GM23338 (cell line): ENCODE measurements at regions not wholly inside any gene's neighbourhood (a gene's known extent, or its start where the extent isn't known, plus 50 kb on each side); places are given as distances from the start of the nearest gene placed in this dataset.

Experiments
- ATAC-seq: fragments of 200-7000 bp; cut with Tn5 transposase; 3 replicates; pipeline ENCODE4 v1.9.1; 2020
- DNase-seq: peaks from one replicate; pipeline ENCODE4 v3.0.0-alpha.2; 2015; ENCODE audit warnings: low spot score
- H2AFZ ChIP-seq: fragments of 200-600 bp; sonication (generic); 2 replicates; pipeline ENCODE4 v1.8.0; 2016; ENCODE audit warnings: antibody characterized with exemption, mild to moderate bottlenecking, moderate library complexity
- H3F3A ChIP-seq: fragments of 200-600 bp; sonication (generic); replicated peaks from 2 replicates; pipeline ENCODE4 v1.8.0; 2017; ENCODE audit warnings: antibody characterized with exemption, mixed run types, low read depth
- H3K27ac ChIP-seq: fragments of 200-600 bp; sonication (generic); 2 replicates; pipeline ENCODE4 v1.6.1; 2016; ENCODE audit warnings: low read depth
- H3K27me3 ChIP-seq: fragments of 200-600 bp; sonication (generic); 2 replicates; pipeline ENCODE4 v1.8.0; 2016; ENCODE audit warnings: mild to moderate bottlenecking, mixed run types, moderate library complexity; ENCODE audit not compliant: insufficient read depth
- H3K36me3 ChIP-seq: fragments of 200-600 bp; sonication (generic); 2 replicates; pipeline ENCODE4 v1.8.0; 2016; ENCODE audit warnings: mild to moderate bottlenecking; ENCODE audit not compliant: insufficient read depth
- H3K4me1 ChIP-seq: fragments of 200-600 bp; sonication (generic); 2 replicates; pipeline ENCODE4 v1.8.0; 2016; ENCODE audit warnings: mild to moderate bottlenecking, moderate library complexity; ENCODE audit not compliant: insufficient read depth
- H3K4me2 ChIP-seq: fragments of 200-600 bp; sonication (generic); 2 replicates; pipeline ENCODE4 v1.7.1; 2017; ENCODE audit warnings: mixed run types
- H3K4me3 ChIP-seq: fragments of 200-600 bp; sonication (generic); 2 replicates; pipeline ENCODE4 v1.6.1; 2016; ENCODE audit warnings: mixed run types
- H3K79me2 ChIP-seq: fragments of 200-600 bp; sonication (generic); replicated peaks from 2 replicates; pipeline ENCODE4 v1.8.0; 2017; ENCODE audit warnings: mild to moderate bottlenecking; ENCODE audit not compliant: insufficient read depth
- H3K9me2 ChIP-seq: fragments of 200-600 bp; sonication (generic); 2 replicates; pipeline ENCODE4 v1.8.0; 2017; ENCODE audit not compliant: insufficient read depth
- H4K20me1 ChIP-seq: fragments of 200-600 bp; sonication (generic); replicated peaks from 2 replicates; pipeline ENCODE4 v1.8.0; 2017; ENCODE audit warnings: mild to moderate bottlenecking; ENCODE audit not compliant: insufficient read depth
- H3K27ac Mint-ChIP-seq: 2 replicates; pipeline ENCODE4 v1.8.0; 2020; ENCODE audit warnings: inconsistent platforms, mild to moderate bottlenecking, moderate library complexity, mixed read lengths
- H3K27me3 Mint-ChIP-seq: 3 replicates; pipeline ENCODE4 v1.8.0; 2022; ENCODE audit warnings: low read depth, mild to moderate bottlenecking, moderate library complexity, mixed read lengths, inconsistent platforms; ENCODE audit not compliant: insufficient read depth, poor library complexity
- H3K36me3 Mint-ChIP-seq: 3 replicates; pipeline ENCODE4 v1.8.0; 2021; ENCODE audit warnings: low read depth, mild to moderate bottlenecking, inconsistent platforms, moderate library complexity, mixed read lengths
- H3K4me1 Mint-ChIP-seq: 3 replicates; pipeline ENCODE4 v1.8.0; 2020; ENCODE audit warnings: mild to moderate bottlenecking, inconsistent platforms, mixed read lengths
- H3K4me3 Mint-ChIP-seq: 3 replicates; pipeline ENCODE4 v1.8.0; 2021; ENCODE audit warnings: moderate library complexity, mild to moderate bottlenecking, inconsistent platforms, mixed read lengths
- H3K9me3 Mint-ChIP-seq: 3 replicates; pipeline ENCODE4 v1.8.0; 2020; ENCODE audit warnings: moderate library complexity, mild to moderate bottlenecking, inconsistent platforms, mixed read lengths
- CREB1 ChIP-seq: fragments of 250-450 bp; sonication (Bioruptor Pico); IDR thresholded peaks from 2 replicates; pipeline ENCODE4 v1.5.0; 2020; ENCODE audit warnings: low read depth, mild to moderate bottlenecking, moderate library complexity
- CTCF ChIP-seq, 2 experiments: fragments of 200-600 bp in 1 of 2; sonication (generic) in 1 of 2; conservative IDR thresholded peaks; 2 replicates each; pipeline versions ENCODE4 v1.5.1 to v1.6.1; 2016 to 2017; ENCODE audit warnings: antibody characterized with exemption in 2 of 2, low read depth in 2 of 2, mild to moderate bottlenecking in 2 of 2, moderate library complexity in 1 of 2
- ETS1 ChIP-seq: IDR thresholded peaks from 2 replicates; pipeline ENCODE4 v1.6.1; 2016; ENCODE audit warnings: antibody characterized with exemption
- EZH2 ChIP-seq: fragments of 200-600 bp; sonication (generic); IDR thresholded peaks from one replicate; pipeline ENCODE4 v1.8.0; 2017; ENCODE audit warnings: antibody characterized with exemption, mild to moderate bottlenecking, low read depth; ENCODE audit not compliant: unreplicated experiment
- JUNB ChIP-seq: IDR thresholded peaks from one replicate; pipeline ENCODE4 v1.6.1; 2016; ENCODE audit warnings: antibody characterized with exemption; ENCODE audit not compliant: unreplicated experiment
- NANOG ChIP-seq: IDR thresholded peaks from 2 replicates; pipeline ENCODE4 v1.6.1; 2016; ENCODE audit warnings: antibody characterized with exemption, borderline replicate concordance
- STAT1 ChIP-seq: IDR thresholded peaks from one replicate; pipeline ENCODE4 v1.6.1; 2016; ENCODE audit warnings: antibody characterized with exemption; ENCODE audit not compliant: unreplicated experiment
- ZNF114 ChIP-seq: fragments of 250-450 bp; sonication (Bioruptor Pico); IDR thresholded peaks from 2 replicates; pipeline ENCODE4 v1.5.0; 2020; ENCODE audit warnings: mild to moderate bottlenecking, moderate library complexity
- ZNF331 ChIP-seq: fragments of 250-450 bp; sonication (Bioruptor Pico); IDR thresholded peaks from 2 replicates; pipeline ENCODE4 v1.5.0; 2020; ENCODE audit warnings: low read depth, mild to moderate bottlenecking, moderate library complexity
- ZNF462 ChIP-seq: fragments of 250-450 bp; sonication (Bioruptor Pico); IDR thresholded peaks from 2 replicates; pipeline ENCODE4 v1.5.0; 2020; ENCODE audit warnings: mild to moderate bottlenecking, moderate library complexity

GRCh38 chr5:168023191-168023590 is 268.3 kb upstream of the WWC1 start:
- DNase-seq (no peak), ATAC-seq (peak; percentile 50)
- no peaks in the 10 kb centered on the region for H3K79me2 ChIP-seq
- Mint-ChIP-seq H3K4me1 (peaks cover 14% of the 10 kb centered on the region), H3K36me3 (no peaks in the 10 kb centered on the region), H3K27me3 (no peaks in the 10 kb centered on the region), H3K4me3 (no peak overlapping the region), H3K27ac (no peak overlapping the region), H3K9me3 (no peaks in the 10 kb centered on the region)
- no peak overlapping the region for H2AFZ ChIP-seq
- H3K36me3 ChIP-seq: no peaks in the 10 kb centered on the region; the same call in 1 of the 2 replicates
- no peaks in the 10 kb centered on the region for H3K4me1 ChIP-seq
- H3K27ac ChIP-seq: no peak overlapping the region
- H3K4me3 ChIP-seq: no peak overlapping the region
- H4K20me1 ChIP-seq: no peaks in the 10 kb centered on the region
- no peak overlapping the region for H3K4me2 ChIP-seq
- TF ChIP-seq ETS1 (no peak), EZH2 (no peak), CTCF (conservative IDR thresholded peaks at IDR 0.05; ENCODE audit: low read depth in 2 of 2) (no peak), ZNF331 (no peak), CREB1 (CRISPR knock-in tag) (no peak), ZNF462 (CRISPR knock-in tag) (no peak), JUNB (no peak), ZNF114 (CRISPR knock-in tag) (no peak), NANOG (no peak), STAT1 (no peak)
- H3F3A ChIP-seq: no peaks in the 10 kb centered on the region
- no peaks in the 10 kb centered on the region for H3K9me2 ChIP-seq
- no peaks in the 10 kb centered on the region for H3K27me3 ChIP-seq
